Erythroblast (primary cell): ENCODE measurements at regions not wholly inside any gene's neighbourhood (a gene's known extent, or its start where the extent isn't known, plus 50 kb on each side); places are given as distances from the start of the nearest gene placed in this dataset.

Experiments
- GATA1 ChIP-seq: IDR thresholded peaks from 2 replicates; pipeline ENCODE4 v1.6.1; 2011; ENCODE audit warnings: low read depth, mild to moderate bottlenecking, control low read depth, low read length, moderate library complexity
- POLR2A ChIP-seq: IDR thresholded peaks from 2 replicates; pipeline ENCODE4 v1.6.1; 2011; ENCODE audit warnings: mild to moderate bottlenecking, low read length

DNA sequence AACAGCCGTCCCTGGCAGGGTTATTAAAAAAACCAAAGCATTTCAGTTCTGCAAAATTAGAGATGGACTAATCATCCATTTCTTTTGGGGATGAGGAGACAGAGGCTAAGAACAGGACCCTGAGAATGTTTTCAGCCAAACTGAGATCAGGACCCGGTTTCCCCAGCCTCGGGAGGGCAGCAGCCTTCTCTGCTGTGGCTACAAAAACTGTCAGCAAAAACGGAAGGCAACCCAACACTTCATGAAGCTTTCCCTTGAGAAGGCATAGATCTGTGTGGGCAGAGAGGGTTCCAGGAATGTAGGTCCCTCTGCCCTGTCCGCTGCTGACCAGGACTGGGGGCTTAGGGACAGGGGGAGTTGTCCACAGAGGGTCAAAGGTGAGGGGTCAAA, 313.5 kb downstream of the TCERG1L start:
- TF ChIP-seq POLR2A (no peak), GATA1 (no peak)
